ENCODE measurements at regions not wholly inside any gene's neighbourhood (a gene's known extent, or its start where the extent isn't known, plus 50 kb on each side); places are given as distances from the start of the nearest gene placed in this dataset.

GRCh38 chr9:27668280-27668679 is 95.0 kb upstream of the C9orf72 start:
- TF ChIP-seq CTCF (IDR thresholded peaks at IDR 0.05) (no peak), POLR2A (IDR thresholded peaks at IDR 0.05) (no peak)

All from thyroid gland (tissue), 4 donors.